MV-4-11 (cell line): ENCODE measurements at regions not wholly inside any gene's neighbourhood (a gene's known extent, or its start where the extent isn't known, plus 50 kb on each side); places are given as distances from the start of the nearest gene placed in this dataset.

ENCODE experiments used
- DNase-seq: peaks from one replicate; lab custom pipeline; 2025; lab: John Stamatoyannopoulos, UW

GRCh38 chr14:97581016-97581415 lies 783.8 kb downstream of the VRK1 start:
- DNase-seq: no peak

GRCh38 chr14:97582022-97582421 lies 784.8 kb downstream of the VRK1 start:
- no peak for DNase-seq

- DNase-seq: no peak
These were observed 787.3 kb downstream of the VRK1 start for GRCh38 chr14:97584528-97584927.

GRCh38 chr14:97592341-97592980 lies 795.3 kb downstream of the VRK1 start:
- DNase-seq: no peak

GRCh38 chr14:97594306-97594705 lies 797.1 kb downstream of the VRK1 start:
- DNase-seq: no peak

- no peak for DNase-seq
These were observed 805.4 kb downstream of the VRK1 start for GRCh38 chr14:97602438-97603117.

- no peak for DNase-seq
These were observed 806.0 kb downstream of the VRK1 start for GRCh38 chr14:97603201-97603600.

- DNase-seq: no peak
These were observed 807.5 kb downstream of the VRK1 start for GRCh38 chr14:97604731-97605130.

GRCh38 chr14:97618401-97618800 lies 821.2 kb downstream of the VRK1 start:
- no peak for DNase-seq

GRCh38 chr14:97618917-97619690 lies 821.9 kb downstream of the VRK1 start:
- DNase-seq: no peak

GRCh38 chr14:97620066-97620465 lies 822.9 kb downstream of the VRK1 start:
- DNase-seq: no peak

GRCh38 chr14:97624985-97625384 lies 827.8 kb downstream of the VRK1 start:
- no peak for DNase-seq

GRCh38 chr14:97625477-97625876 lies 828.3 kb downstream of the VRK1 start:
- DNase-seq: no peak

- DNase-seq: no peak
These were observed 828.9 kb downstream of the VRK1 start for GRCh38 chr14:97626088-97626487.

- DNase-seq: no peak
These were observed 833.1 kb downstream of the VRK1 start for GRCh38 chr14:97630249-97630648.

- no peak for DNase-seq
These were observed 836.1 kb downstream of the VRK1 start for GRCh38 chr14:97633131-97633738.

- DNase-seq: no peak
These were observed 837.6 kb downstream of the VRK1 start for GRCh38 chr14:97634751-97635150.

GRCh38 chr14:97638864-97639263 lies 841.7 kb downstream of the VRK1 start:
- no peak for DNase-seq

GRCh38 chr14:97640031-97640430 lies 842.8 kb downstream of the VRK1 start:
- no peak for DNase-seq

GRCh38 chr14:97641827-97642226 lies 844.6 kb downstream of the VRK1 start:
- no peak for DNase-seq

GRCh38 chr14:97642631-97643030 lies 845.4 kb downstream of the VRK1 start:
- DNase-seq: no peak

GRCh38 chr14:97644365-97644764 lies 847.2 kb downstream of the VRK1 start:
- DNase-seq: no peak

- DNase-seq: no peak
These were observed 852.6 kb downstream of the VRK1 start for GRCh38 chr14:97649752-97650151.
